ENCODE measurements at regions not wholly inside any gene's neighbourhood (a gene's known extent, or its start where the extent isn't known, plus 50 kb on each side); places are given as distances from the start of the nearest gene placed in this dataset.
A peak's percentile ranks its signal among the peaks of the same experiment; 100 is the strongest.

DNA sequence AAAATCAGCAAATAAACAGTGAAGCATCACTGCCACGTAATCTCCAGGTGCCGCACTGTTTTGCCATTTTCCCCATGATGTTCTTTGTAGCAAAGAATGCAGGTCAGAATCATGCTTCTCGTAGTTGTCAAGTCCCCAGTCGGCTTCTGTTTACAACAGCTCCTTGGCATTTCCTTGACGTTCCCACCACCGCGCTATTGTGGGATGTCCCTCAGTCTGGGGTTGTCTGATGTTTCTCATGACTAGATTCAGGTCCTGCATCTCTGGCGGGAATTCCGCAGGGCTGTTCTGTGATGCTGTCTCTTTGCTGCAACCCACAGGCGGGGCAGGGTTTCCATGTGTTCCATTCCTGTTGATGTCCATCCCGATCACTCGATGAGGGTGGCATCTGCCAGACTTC is 117.9 kb upstream of the SMAD3 start:
- no peak for DNase-seq (ENCODE audit: low spot score)

DNA sequence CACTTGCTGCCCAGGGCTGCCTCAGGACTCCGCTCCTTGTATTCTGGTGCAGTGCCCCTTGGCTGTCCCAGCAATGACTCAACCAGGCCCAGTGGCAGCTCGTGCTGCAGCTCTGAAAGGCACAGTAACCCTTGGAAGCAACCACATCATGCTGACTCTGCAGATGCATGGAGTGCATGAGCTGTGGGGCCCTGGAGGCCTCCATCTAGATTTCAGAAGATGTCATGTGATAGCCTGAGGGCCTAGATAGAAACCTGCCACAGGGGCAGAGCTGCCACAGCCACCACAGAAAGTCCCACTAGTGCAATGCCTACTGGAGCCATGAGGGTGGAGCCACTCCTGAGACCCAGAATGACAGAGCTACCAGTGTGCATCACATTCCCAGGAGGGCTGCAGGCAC is 117.1 kb upstream of the SMAD3 start:
- no peak for DNase-seq (ENCODE audit: low spot score)

DNA sequence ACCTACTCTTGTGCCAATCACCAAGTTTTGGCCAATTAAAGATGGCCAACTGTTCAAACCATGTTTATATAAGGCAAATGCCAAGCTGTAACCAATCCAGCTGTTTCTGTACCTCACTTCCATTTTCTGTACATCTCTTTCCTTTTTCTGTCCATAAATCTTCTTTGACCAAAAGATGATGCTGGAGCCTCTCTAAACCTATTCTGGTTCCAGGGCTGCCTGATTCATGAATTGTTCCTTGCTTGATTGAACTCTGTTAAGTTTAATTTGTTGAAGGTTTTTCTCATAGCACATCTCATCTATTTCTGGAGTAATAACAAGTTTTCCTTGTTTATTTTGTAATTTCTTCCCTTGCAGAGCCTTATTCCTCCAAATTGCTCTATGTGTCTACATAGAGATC is 115.3 kb upstream of the SMAD3 start:
- no peak for DNase-seq (ENCODE audit: low spot score)

DNA sequence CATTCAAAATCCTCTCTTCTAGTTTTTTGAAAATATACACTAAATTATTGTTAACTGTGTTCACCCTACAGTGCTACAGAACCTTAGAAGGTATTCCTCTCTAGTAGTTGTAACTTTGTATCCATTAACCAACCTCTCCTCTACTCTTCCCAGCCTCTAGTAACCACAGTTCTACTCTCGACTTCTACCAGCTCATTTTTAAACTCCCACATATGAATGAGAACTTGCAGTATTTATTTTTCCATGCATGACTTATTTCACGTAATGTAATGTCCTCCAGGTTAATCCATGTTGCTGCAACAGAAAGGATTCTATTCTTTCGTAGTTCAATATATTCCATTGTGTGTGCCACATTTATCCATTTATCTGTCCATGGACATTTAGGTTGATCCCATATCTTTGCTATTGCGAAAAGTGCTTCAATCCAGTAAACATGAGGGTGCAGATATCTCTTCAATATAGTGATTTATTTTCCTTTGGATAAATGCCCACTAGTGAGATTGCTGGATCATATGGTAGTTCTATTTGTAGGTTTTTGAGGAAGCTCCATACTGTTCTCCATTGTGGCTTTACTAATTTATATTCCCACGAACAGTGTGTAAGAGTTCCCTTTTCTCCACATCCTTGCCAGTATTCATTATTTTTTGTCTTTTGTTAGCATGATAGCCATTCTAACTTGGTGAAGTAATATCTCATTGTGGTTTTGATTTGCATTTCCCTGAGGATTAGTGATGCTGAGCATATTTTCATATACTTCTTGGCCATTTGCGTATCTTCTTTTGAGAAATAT is 113.7 kb upstream of the SMAD3 start:
- no peak for DNase-seq (ENCODE audit: low spot score)

DNA sequence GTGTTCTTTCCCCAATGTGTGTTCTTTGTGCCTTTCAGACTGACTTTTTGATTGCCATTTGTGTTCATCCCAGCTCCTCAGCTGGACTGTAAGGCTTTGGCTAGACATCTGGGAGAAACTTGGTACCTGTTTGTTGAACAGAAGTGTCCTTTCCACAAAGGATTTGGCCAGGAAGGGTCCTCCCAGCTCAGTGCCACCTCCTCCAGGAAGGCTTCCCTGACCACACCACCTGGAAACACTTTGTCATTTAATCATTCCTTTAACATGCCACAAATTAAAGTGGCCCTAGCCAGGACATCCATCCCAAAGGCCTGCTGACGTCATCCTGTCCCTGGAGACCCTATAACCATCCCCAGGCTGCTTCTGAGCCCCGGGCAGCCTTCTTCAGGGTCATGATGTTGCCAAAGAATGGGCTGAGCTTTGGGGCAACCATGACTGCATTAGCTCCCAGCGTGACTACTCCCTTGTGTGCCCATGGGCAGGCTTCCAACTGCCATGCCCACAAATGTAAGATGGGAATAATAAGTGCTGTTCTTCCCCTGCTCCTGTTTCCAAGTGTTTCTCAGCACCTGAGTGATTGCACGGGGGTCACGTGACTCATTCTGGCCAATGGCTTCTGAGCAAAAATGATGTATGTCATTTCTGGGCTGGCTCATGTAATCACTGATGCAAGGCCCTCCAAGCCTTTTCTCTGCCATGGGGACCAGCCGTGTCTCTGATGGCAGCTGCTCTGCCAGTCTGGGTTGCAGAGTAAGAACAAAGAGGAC is 112.5 kb upstream of the SMAD3 start:
- DNase-seq (ENCODE audit: low spot score) = no peak

DNA sequence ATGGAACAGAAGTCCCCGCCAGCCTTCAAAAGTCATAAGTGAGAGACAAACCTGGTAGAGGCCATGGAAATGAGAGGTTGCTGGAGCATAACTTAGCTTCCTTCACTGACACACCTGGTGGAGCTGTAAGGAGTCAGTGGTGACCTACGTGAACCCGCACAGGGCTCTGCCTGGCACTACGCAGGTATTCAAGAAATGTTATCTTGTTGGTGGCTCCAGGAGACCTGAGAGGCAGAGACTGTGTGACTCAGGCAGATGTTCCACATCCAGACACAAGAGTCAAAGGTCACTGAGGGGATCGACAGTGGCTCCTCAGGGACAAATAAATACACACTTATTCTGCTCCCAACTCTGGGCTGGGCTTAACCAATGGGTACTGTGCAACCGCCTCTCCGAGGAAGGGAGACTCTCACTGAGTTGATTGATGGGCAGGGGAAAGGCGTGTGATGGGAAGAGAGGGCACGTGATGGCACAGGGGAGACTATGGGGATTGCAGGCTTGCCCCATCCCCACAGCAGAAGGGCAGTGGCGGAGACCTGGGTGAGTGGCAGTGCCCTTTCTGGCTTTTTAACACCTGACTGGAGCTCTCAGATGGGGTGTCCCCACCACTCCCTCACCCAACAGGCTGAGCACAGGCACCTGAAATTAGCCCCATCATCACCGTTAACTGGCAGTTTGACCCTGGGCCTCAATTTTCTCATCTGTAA is 111.7 kb upstream of the SMAD3 start:
- DNase-seq (ENCODE audit: low spot score) = no peak

GRCh38 chr15:66954601-66955000 is 110.8 kb upstream of the SMAD3 start:
- DNase-seq (ENCODE audit: low spot score) = no peak

DNA sequence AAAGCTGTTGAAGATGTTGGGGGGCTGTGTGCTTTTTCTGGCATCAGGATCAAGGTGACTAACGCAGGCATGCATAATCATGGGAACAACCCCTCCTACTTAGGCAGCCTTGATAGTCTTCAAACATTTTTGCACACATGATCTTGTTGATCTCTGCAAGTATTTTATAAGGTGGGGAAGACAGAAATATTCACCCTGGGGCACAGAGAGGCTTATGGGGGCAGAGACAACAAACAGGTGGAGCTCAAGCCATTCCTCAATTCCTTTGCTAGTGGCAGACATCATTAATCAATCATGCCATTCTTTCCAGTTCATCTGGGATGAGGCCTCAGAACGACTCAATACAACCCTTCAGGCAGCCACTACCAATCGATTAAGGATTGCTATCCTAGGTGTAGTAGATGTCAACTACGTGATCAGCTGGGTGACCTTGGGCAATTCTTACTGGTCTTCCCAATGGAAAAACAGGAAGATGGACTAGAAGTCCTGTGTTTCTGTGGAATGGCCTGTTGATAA is 110.3 kb upstream of the SMAD3 start:
- DNase-seq (ENCODE audit: low spot score) = no peak

GRCh38 chr15:66955871-66956585 is 109.4 kb upstream of the SMAD3 start:
- no peak for DNase-seq (ENCODE audit: low spot score)

GRCh38 chr15:66956672-66957430 is 108.6 kb upstream of the SMAD3 start:
- no peak for DNase-seq (ENCODE audit: low spot score)

GRCh38 chr15:66957431-66957720 is 108.0 kb upstream of the SMAD3 start:
- no peak for DNase-seq (ENCODE audit: low spot score)

GRCh38 chr15:66959066-66959465 is 106.3 kb upstream of the SMAD3 start:
- no peak for DNase-seq (ENCODE audit: low spot score)

GRCh38 chr15:66959875-66960274 is 105.5 kb upstream of the SMAD3 start:
- no peak for DNase-seq (ENCODE audit: low spot score)

DNA sequence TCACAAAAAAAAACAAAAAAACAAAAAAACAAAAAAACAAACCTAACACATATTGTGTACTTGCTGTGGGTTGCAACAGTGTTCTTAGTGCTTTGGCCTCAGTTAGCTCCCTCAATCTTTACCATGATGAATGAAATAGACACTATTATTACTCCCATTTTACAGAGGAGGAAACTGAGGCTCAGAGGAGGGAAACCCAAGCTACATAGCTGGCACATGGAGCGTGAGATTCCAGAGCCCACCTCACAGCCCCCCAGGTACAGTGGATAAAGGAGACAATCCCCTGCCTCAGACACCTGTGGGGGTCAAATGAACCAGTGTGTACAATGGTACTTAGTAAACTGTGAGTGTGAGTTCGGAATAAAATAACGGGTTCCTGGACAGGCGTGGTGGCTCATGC is 104.9 kb upstream of the SMAD3 start:
- no peak for DNase-seq (ENCODE audit: low spot score)

DNA sequence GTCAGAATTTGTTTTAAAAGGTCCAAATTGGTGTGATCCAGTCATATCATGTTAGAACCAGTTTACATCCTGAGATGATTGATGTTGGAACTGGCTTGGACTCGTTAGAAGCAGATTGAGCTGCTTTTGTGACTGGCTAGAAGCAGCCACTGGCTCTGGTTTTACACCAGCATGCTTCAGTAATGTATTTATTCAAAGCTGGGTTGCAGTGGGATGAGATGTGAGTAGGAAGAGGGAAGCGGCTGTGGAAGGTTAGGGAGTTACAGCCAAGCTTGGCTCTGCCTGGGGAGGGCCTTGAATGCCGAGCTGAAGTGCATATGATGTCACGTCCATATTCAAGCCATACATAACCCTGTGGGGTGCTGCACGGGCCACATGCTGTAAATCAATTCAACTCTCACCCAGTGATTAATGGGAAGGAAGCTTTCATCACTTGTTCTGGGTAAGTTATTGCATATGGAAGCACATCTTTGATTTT is 104.0 kb upstream of the SMAD3 start:
- peak; percentile 51 for DNase-seq (ENCODE audit: low spot score)

GRCh38 chr15:66961901-66962300 is 103.5 kb upstream of the SMAD3 start:
- no peak for DNase-seq (ENCODE audit: low spot score)

DNA sequence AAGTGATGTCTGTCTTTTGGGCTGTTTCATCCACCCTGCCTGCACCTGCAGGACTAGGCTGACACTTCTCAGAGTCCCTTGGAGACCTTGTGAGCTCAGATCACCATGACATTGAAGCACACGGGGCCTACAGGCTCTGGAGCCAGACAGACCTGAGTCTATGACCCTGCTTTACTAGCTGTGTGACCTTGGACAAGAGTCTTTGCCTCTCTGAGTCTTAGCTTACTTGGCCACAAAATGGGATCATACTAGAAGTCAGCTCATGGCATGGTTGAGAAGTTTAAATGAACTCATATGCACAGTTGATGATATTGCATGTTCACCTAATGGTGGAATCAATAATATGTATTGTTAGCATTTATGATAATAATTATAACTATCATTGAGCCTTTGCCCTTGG is 102.9 kb upstream of the SMAD3 start:
- DNase-seq (ENCODE audit: low spot score) = no peak

DNA sequence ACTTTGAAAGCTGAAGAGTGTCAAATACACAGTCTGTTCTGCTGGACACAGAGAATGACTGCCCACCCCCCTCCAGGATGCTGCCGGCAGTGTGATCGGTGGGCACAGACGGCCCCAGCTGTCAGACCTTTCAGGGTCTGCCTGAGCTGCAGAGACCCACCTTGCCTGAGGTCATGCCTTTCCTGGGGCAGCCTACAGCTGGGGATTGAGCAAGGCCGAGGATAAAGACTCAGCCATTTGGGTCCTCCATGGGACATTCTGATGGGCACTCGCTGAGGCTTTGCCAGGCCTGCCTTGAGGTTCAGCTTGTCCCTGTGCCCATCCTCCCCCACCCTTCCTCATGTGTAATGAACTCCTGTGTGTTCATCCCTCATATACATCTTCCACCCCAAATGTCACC is 102.3 kb upstream of the SMAD3 start:
- DNase-seq (ENCODE audit: low spot score) = no peak

- DNase-seq (ENCODE audit: low spot score) = no peak
These were observed 101.7 kb upstream of the SMAD3 start for GRCh38 chr15:66963710-66964109.

DNA sequence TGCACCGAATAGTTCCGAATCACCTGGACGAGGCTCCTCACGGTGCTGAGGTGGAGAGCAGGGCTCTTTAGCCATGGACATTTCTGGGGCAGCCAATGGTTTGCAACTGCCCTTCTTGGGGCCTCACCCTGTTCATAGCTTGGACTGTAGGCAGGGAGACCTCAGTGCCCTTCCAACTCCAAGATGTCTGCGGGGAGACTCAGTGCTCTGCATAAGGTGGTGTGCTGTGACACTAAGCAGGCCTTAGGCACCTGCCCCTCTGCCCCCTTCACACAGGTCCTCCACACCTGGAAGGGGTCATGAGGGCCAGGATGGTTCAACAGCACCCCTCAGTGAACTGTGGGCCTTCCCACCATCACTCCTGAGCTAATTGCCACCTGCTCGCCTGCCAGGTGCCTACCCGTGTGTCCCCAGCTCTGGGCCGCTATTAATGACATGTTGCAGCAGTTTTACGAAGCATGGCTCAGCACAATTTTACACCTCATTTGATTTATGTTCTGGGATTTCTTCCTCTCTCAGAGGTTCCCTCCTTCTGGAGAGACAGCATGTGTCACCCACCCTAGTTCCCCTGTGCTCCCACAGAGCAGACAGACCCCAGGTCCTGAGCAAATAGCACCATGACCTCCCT is 101.2 kb upstream of the SMAD3 start:
- no peak for DNase-seq (ENCODE audit: low spot score)

- no peak for DNase-seq (ENCODE audit: low spot score)
These were observed 100.6 kb upstream of the SMAD3 start for GRCh38 chr15:66964791-66965190.
